ENCODE measurements at regions not wholly inside any gene's neighbourhood (a gene's known extent, or its start where the extent isn't known, plus 50 kb on each side); places are given as distances from the start of the nearest gene placed in this dataset.

- Mint-ChIP-seq H3K27ac (no peak overlapping the region), H3K36me3 (ENCODE audit: low read depth) (no peaks in the 10 kb centered on the region), H3K4me1 (no peaks in the 10 kb centered on the region), H3K27me3 (peaks cover 10% of the 10 kb centered on the region), H3K4me3 (no peak overlapping the region), H3K9me3 (peaks cover 2% of the 10 kb centered on the region)
- ChIA-PET POLR2A (no interaction called here), CTCF (interaction anchor here (1.3 kb wide), 1 partner anchor 8 kb away, joined by 3 read pairs; no protein-coding TSS in a partner anchor)
- no peak for DNase-seq
Observed at GRCh38 chr9:4435197-4435596, 55.1 kb upstream of the SLC1A1 start.

GRCh38 chr9:4433379-4433778 lies 56.9 kb upstream of the SLC1A1 start:
- CTCF ChIA-PET, result interaction anchor here (0.9 to 1.4 kb wide), 2 partner anchors 21 to 34 kb away, joined by 3 to 5 read pairs; no protein-coding TSS in a partner anchor

GRCh38 chr9:4430432-4431261 lies 59.6 kb upstream of the SLC1A1 start:
- H3K36me3 Mint-ChIP-seq (ENCODE audit: low read depth), result no peaks in the 10 kb centered on the region
- ChIA-PET CTCF (interaction anchor here (0.6 kb wide), 1 partner anchor 66 kb away, joined by 3 read pairs; no protein-coding TSS in a partner anchor), POLR2A (no interaction called here)
- H3K27me3 Mint-ChIP-seq, result no peaks in the 10 kb centered on the region
- no peak overlapping the region for H3K4me3 Mint-ChIP-seq
- DNase-seq, result no peak
- H3K9me3 Mint-ChIP-seq, result no peaks in the 10 kb centered on the region
- no peaks in the 10 kb centered on the region for H3K4me1 Mint-ChIP-seq
- no peak overlapping the region for H3K27ac Mint-ChIP-seq

More at GRCh38 chr9:4433379-4433778, 56.9 kb upstream of the SLC1A1 start:
- peaks cover under 1% of the 10 kb centered on the region for H3K27me3 Mint-ChIP-seq
- no peaks in the 10 kb centered on the region for H3K9me3 Mint-ChIP-seq
- DNase-seq, result no peak
- H3K27ac Mint-ChIP-seq, result no peak overlapping the region
- POLR2A ChIA-PET, result no interaction called here
- no peaks in the 10 kb centered on the region for H3K4me1 Mint-ChIP-seq
- no peaks in the 10 kb centered on the region for H3K36me3 Mint-ChIP-seq (ENCODE audit: low read depth)
- no peak overlapping the region for H3K4me3 Mint-ChIP-seq

- POLR2A ChIA-PET, result no interaction called here
Observed at GRCh38 chr9:4425319-4426045, 64.8 kb upstream of the SLC1A1 start.

GRCh38 chr9:4424891-4425290 lies 65.4 kb upstream of the SLC1A1 start:
- Mint-ChIP-seq H3K4me3 (no peak overlapping the region), H3K27me3 (no peaks in the 10 kb centered on the region), H3K27ac (no peak overlapping the region), H3K4me1 (peaks cover 5% of the 10 kb centered on the region), H3K9me3 (no peaks in the 10 kb centered on the region), H3K36me3 (ENCODE audit: low read depth) (no peaks in the 10 kb centered on the region)
- CTCF ChIA-PET, result no interaction called here
- no peak for DNase-seq
- POLR2A ChIA-PET, result no interaction called here

More at GRCh38 chr9:4425319-4426045, 64.8 kb upstream of the SLC1A1 start:
- CTCF ChIA-PET, result no interaction called here
- no peaks in the 10 kb centered on the region for H3K36me3 Mint-ChIP-seq (ENCODE audit: low read depth)
- no peak overlapping the region for H3K27ac Mint-ChIP-seq
- no peaks in the 10 kb centered on the region for H3K9me3 Mint-ChIP-seq
- peaks cover 5% of the 10 kb centered on the region for H3K4me1 Mint-ChIP-seq
- no peak for DNase-seq
- no peak overlapping the region for H3K4me3 Mint-ChIP-seq
- no peaks in the 10 kb centered on the region for H3K27me3 Mint-ChIP-seq

- DNase-seq, result no peak
- no peaks in the 10 kb centered on the region for H3K36me3 Mint-ChIP-seq (ENCODE audit: low read depth)
- H3K4me1 Mint-ChIP-seq, result peaks cover 5% of the 10 kb centered on the region
- no peaks in the 10 kb centered on the region for H3K9me3 Mint-ChIP-seq
- H3K4me3 Mint-ChIP-seq, result no peak overlapping the region
- POLR2A ChIA-PET, result no interaction called here
- no peaks in the 10 kb centered on the region for H3K27me3 Mint-ChIP-seq
- no peak overlapping the region for H3K27ac Mint-ChIP-seq
- CTCF ChIA-PET, result interaction anchor here (0.6 kb wide), 1 partner anchor 679 kb away, joined by 3 read pairs; no protein-coding TSS in a partner anchor
Observed at GRCh38 chr9:4424038-4424437, 66.2 kb upstream of the SLC1A1 start.

GRCh38 chr9:4423207-4423610 lies 67.1 kb upstream of the SLC1A1 start:
- DNase-seq, result no peak
- no peaks in the 10 kb centered on the region for H3K27me3 Mint-ChIP-seq
- H3K36me3 Mint-ChIP-seq (ENCODE audit: low read depth), result no peaks in the 10 kb centered on the region
- ChIA-PET POLR2A (no interaction called here), CTCF (no interaction called here)
- peaks cover 5% of the 10 kb centered on the region for H3K4me1 Mint-ChIP-seq
- H3K27ac Mint-ChIP-seq, result no peak overlapping the region
- H3K4me3 Mint-ChIP-seq, result no peak overlapping the region
- H3K9me3 Mint-ChIP-seq, result no peaks in the 10 kb centered on the region

- H3K27me3 Mint-ChIP-seq, result no peaks in the 10 kb centered on the region
- H3K36me3 Mint-ChIP-seq (ENCODE audit: low read depth), result no peaks in the 10 kb centered on the region
- H3K4me3 Mint-ChIP-seq, result no peak overlapping the region
- CTCF ChIA-PET, result no interaction called here
- H3K27ac Mint-ChIP-seq, result no peak overlapping the region
- POLR2A ChIA-PET, result interaction anchor here (0.5 kb wide), 1 partner anchor 35 kb away, joined by 6 read pairs; no protein-coding TSS in a partner anchor
- peak; percentile 7 for DNase-seq
- H3K9me3 Mint-ChIP-seq, result no peaks in the 10 kb centered on the region
- H3K4me1 Mint-ChIP-seq, result peaks cover 5% of the 10 kb centered on the region
Observed at GRCh38 chr9:4422495-4422894, 67.8 kb upstream of the SLC1A1 start.

GRCh38 chr9:4421847-4422246 lies 68.4 kb upstream of the SLC1A1 start:
- H3K4me1 Mint-ChIP-seq, result peaks cover 5% of the 10 kb centered on the region
- no peak for DNase-seq
- POLR2A ChIA-PET, result interaction anchor here (0.5 kb wide), 1 partner anchor 36 kb away, joined by 6 read pairs; no protein-coding TSS in a partner anchor
- H3K27ac Mint-ChIP-seq, result no peak overlapping the region
- H3K36me3 Mint-ChIP-seq (ENCODE audit: low read depth), result no peaks in the 10 kb centered on the region
- no peak overlapping the region for H3K4me3 Mint-ChIP-seq
- H3K27me3 Mint-ChIP-seq, result no peaks in the 10 kb centered on the region
- no peaks in the 10 kb centered on the region for H3K9me3 Mint-ChIP-seq
- CTCF ChIA-PET, result no interaction called here

- POLR2A ChIA-PET, result no interaction called here
- no peaks in the 10 kb centered on the region for H3K27me3 Mint-ChIP-seq
- CTCF ChIA-PET, result no interaction called here
- H3K36me3 Mint-ChIP-seq (ENCODE audit: low read depth), result no peaks in the 10 kb centered on the region
- no peaks in the 10 kb centered on the region for H3K9me3 Mint-ChIP-seq
- no peak for DNase-seq
- no peak overlapping the region for H3K4me3 Mint-ChIP-seq
- peaks cover 5% of the 10 kb centered on the region for H3K4me1 Mint-ChIP-seq
- H3K27ac Mint-ChIP-seq, result no peak overlapping the region
Observed at GRCh38 chr9:4420351-4420750, 69.9 kb upstream of the SLC1A1 start.

GRCh38 chr9:4417578-4418325 lies 72.5 kb upstream of the SLC1A1 start:
- CTCF ChIA-PET, result interaction anchor here (0.5 kb wide), 1 partner anchor 240 kb away, joined by 4 read pairs; no protein-coding TSS in a partner anchor
- DNase-seq, result no peak
- Mint-ChIP-seq H3K4me1 (peaks cover 5% of the 10 kb centered on the region), H3K4me3 (no peak overlapping the region), H3K36me3 (ENCODE audit: low read depth) (no peaks in the 10 kb centered on the region), H3K27me3 (no peaks in the 10 kb centered on the region), H3K9me3 (no peaks in the 10 kb centered on the region), H3K27ac (no peak overlapping the region)
- POLR2A ChIA-PET, result no interaction called here

- no peak overlapping the region for H3K4me3 Mint-ChIP-seq
- no peaks in the 10 kb centered on the region for H3K36me3 Mint-ChIP-seq (ENCODE audit: low read depth)
- no peak overlapping the region for H3K27ac Mint-ChIP-seq
- H3K4me1 Mint-ChIP-seq, result no peaks in the 10 kb centered on the region
- no peak for DNase-seq
- no peaks in the 10 kb centered on the region for H3K9me3 Mint-ChIP-seq
- CTCF ChIA-PET, result no interaction called here
- no peaks in the 10 kb centered on the region for H3K27me3 Mint-ChIP-seq
- POLR2A ChIA-PET, result no interaction called here
Observed at GRCh38 chr9:4416467-4416866, 73.8 kb upstream of the SLC1A1 start.

- H3K4me1 Mint-ChIP-seq, result no peaks in the 10 kb centered on the region
- no peak for DNase-seq
- CTCF ChIA-PET, result no interaction called here
- no peak overlapping the region for H3K27ac Mint-ChIP-seq
- no peaks in the 10 kb centered on the region for H3K36me3 Mint-ChIP-seq (ENCODE audit: low read depth)
- no peak overlapping the region for H3K4me3 Mint-ChIP-seq
- POLR2A ChIA-PET, result no interaction called here
- H3K27me3 Mint-ChIP-seq, result no peaks in the 10 kb centered on the region
- H3K9me3 Mint-ChIP-seq, result no peaks in the 10 kb centered on the region
Observed at GRCh38 chr9:4415281-4415680, 75.0 kb upstream of the SLC1A1 start.

All from activated CD4-positive, alpha-beta T cell treated with anti-CD3 and anti-CD28 coated beads, Interleukin-2, amount 10 ng/mL, durations not matched to agents 7 days and 5 days (primary cell).